ENCODE measurements at regions not wholly inside any gene's neighbourhood (a gene's known extent, or its start where the extent isn't known, plus 50 kb on each side); places are given as distances from the start of the nearest gene placed in this dataset.

- Histone ChIP-seq H4K91ac (replicated peaks; ENCODE audit: insufficient read length, low read length) (no peak overlapping the region), H2AFZ (ENCODE audit: low read length) (no peak overlapping the region), H4K5ac (ENCODE audit: insufficient read length, low read depth, low read length) (no peak overlapping the region), H3K4me2 (ENCODE audit: insufficient read depth in 1 of 2, low read depth in 2 of 2, low read length in 2 of 2) (no peak overlapping the region), H3K27ac (ENCODE audit: low read depth, low read length) (no peak overlapping the region), H2BK5ac (ENCODE audit: low read depth, low read length) (no peak overlapping the region), H3K9me3 (ENCODE audit: insufficient read depth in 2 of 2, low read depth in 1 of 2, low read length in 1 of 2) (no peaks in the 10 kb centered on the region), H2BK12ac (ENCODE audit: low read depth, low read length) (no peak overlapping the region), H3K4me3 (ENCODE audit: extremely low read depth in 1 of 4, insufficient read depth in 2 of 4, low read depth in 3 of 4, low read length in 4 of 4) (no peak overlapping the region), H3K79me2 (ENCODE audit: control insufficient read depth in 1 of 2, insufficient read depth in 2 of 2, low read length in 2 of 2) (no peaks in the 10 kb centered on the region), H3K4me1 (replicated peaks in 1 of 4; ENCODE audit: control insufficient read depth in 3 of 4, insufficient read depth in 4 of 4, low read length in 3 of 4) (peaks cover 0 to 4% (median under 1%) of the 10 kb centered on the region in 4 experiments; a peak in 5 of 7 replicates), H4K20me1 (replicated peaks in 1 of 2; ENCODE audit: control insufficient read depth in 1 of 2, insufficient read depth in 2 of 2, low read length in 2 of 2) (no peaks in the 10 kb centered on the region), H3K23me2 (ENCODE audit: low read depth, low read length) (no peaks in the 10 kb centered on the region), H2BK15ac (ENCODE audit: low read length) (no peak overlapping the region), H4K8ac (ENCODE audit: extremely low read depth, insufficient read depth, low read length) (no peak overlapping the region), H3K14ac (ENCODE audit: insufficient read length) (no peak overlapping the region), H3K4ac (replicated peaks; ENCODE audit: insufficient read length, low read depth, low read length) (no peak overlapping the region), H3K79me1 (ENCODE audit: low read depth, low read length) (no peaks in the 10 kb centered on the region), H3K36me3 (ENCODE audit: control insufficient read depth in 2 of 4, insufficient read depth in 4 of 4, low read length in 3 of 4) (0 out of 8 replicates have a peak, but pooled peaks cover 0 to 2% (median 0%) of the 10 kb centered on the region in 4 experiments), H3K23ac (ENCODE audit: insufficient read length) (no peak overlapping the region), H2AK5ac (ENCODE audit: low read depth, low read length) (no peak overlapping the region), H3K18ac (ENCODE audit: extremely low read depth, low read length) (no peak overlapping the region), H3K27me3 (replicated peaks in 1 of 4; ENCODE audit: control insufficient read depth in 3 of 4, extremely low read depth in 1 of 4, insufficient read depth in 3 of 4, low read length in 3 of 4) (no peaks in the 10 kb centered on the region), H2BK20ac (ENCODE audit: low read length) (no peak overlapping the region), H3K9ac (replicated peaks in 1 of 4; ENCODE audit: extremely low read depth in 1 of 4, low read depth in 3 of 4, low read length in 3 of 4) (no peak overlapping the region), H3K56ac (replicated peaks; ENCODE audit: insufficient read length, low read depth, low read length) (no peak overlapping the region), H2BK120ac (replicated peaks; ENCODE audit: low read depth, low read length) (no peak overlapping the region)
- no peak for TF ChIP-seq POU5F1 (IDR thresholded peaks at IDR 0.05; ENCODE audit: low read depth, low read length)
- TF ChIP-seq SIN3A (conservative IDR thresholded peaks at IDR 0.05 in 1 of 2, IDR thresholded peaks at IDR 0.05 in 1 of 2; ENCODE audit: low read depth in 1 of 2, low read length in 2 of 2): no peak
- TF ChIP-seq SIRT6 (IDR thresholded peaks at IDR 0.05; ENCODE audit: low read length): no peak
- no peak for TF ChIP-seq SAP30 (IDR thresholded peaks at IDR 0.05; ENCODE audit: insufficient read depth, insufficient replicate concordance, low read length)
- TF ChIP-seq E2F6 (IDR thresholded peaks at IDR 0.05): no peak; the same call in 1 of the 2 replicates
- TF ChIP-seq RAD21 (IDR thresholded peaks at IDR 0.05 in 1 of 2, conservative IDR thresholded peaks at IDR 0.05 in 1 of 2; ENCODE audit: low read depth in 2 of 2, low read length in 2 of 2): no peak
- no peak for TF ChIP-seq TAF1 (IDR thresholded peaks at IDR 0.05; ENCODE audit: low read depth, low read length)
- no peak for TF ChIP-seq CBX8 (IDR thresholded peaks at IDR 0.05; ENCODE audit: borderline replicate concordance, low read depth, low read length)
- TF ChIP-seq BRCA1 (IDR thresholded peaks at IDR 0.05; ENCODE audit: low read depth, low read length): no peak
- no peak for TF ChIP-seq KDM1A (IDR thresholded peaks at IDR 0.05; ENCODE audit: borderline replicate concordance, low read length)
- TF ChIP-seq SP4 (IDR thresholded peaks at IDR 0.05; ENCODE audit: low read length): no peak
- TF ChIP-seq KDM4A (IDR thresholded peaks at IDR 0.05; ENCODE audit: low read depth, low read length, severe bottlenecking): no peak
- WGBS, 2 experiments (ENCODE audit: extremely low coverage in 1 of 2, insufficient coverage in 1 of 2, insufficient read length in 1 of 2, insufficient replicate concordance in 2 of 2, low coverage in 1 of 2, low lambda C conversion rate in 2 of 2, missing lambda C conversion rate in 1 of 2): 94% methylated on average over 22 of the region's 24 CpGs; no CpG with 5 or more reads in 1 of the 2 experiments
- no peak for DNase-seq (ENCODE audit: low read depth in 1 of 2, low spot score in 2 of 2)
- ChIA-PET POLR2A (ENCODE audit: partially characterized antibody) (interaction anchor here (1.0 to 1.8 kb wide), 2 partner anchors 21 to 74 kb away, joined by 3 to 7 read pairs; partner anchors contain the start of gene MORC3), CTCF (ENCODE audit: partially characterized antibody) (interaction anchor here (0.9 to 6.0 kb wide), 15 partner anchors 10 to 144 kb away, joined by 3 to 54 read pairs (median 5); no protein-coding TSS in a partner anchor)
- no peak for FAIRE-seq
These were observed 74.9 kb upstream of the MORC3 start for GRCh38 chr21:36245115-36245514.

Measured in H1 (cell line).